ENCODE measurements at regions not wholly inside any gene's neighbourhood (a gene's known extent, or its start where the extent isn't known, plus 50 kb on each side); places are given as distances from the start of the nearest gene placed in this dataset.

GRCh38 chr7:155941688-155942087, 129.4 kb upstream of the SHH start:
- BruUV-seq (replicated peaks), result no TSS peak
- Mint-ChIP-seq H3K4me3 (ENCODE audit: low read depth, unreplicated experiment) (no peak overlapping the region), H3K4me1 (ENCODE audit: low read depth, unreplicated experiment) (peaks cover 6% of the 10 kb centered on the region), H3K36me3 (ENCODE audit: insufficient read depth, unreplicated experiment) (no peaks in the 10 kb centered on the region), H3K27ac (ENCODE audit: unreplicated experiment) (no peak overlapping the region), H3K9me3 (ENCODE audit: low read depth, unreplicated experiment) (peaks cover 16% of the 10 kb centered on the region), H3K27me3 (ENCODE audit: unreplicated experiment) (no peaks in the 10 kb centered on the region)
- intact Hi-C loops (cut with micrococcal nuclease; ENCODE audit: unreplicated experiment), result no loop called here
- DNase-seq, result no peak
- CTCF ChIA-PET, result no interaction called here
- no peak for TF ChIP-seq CTCF (IDR thresholded peaks at IDR 0.05; ENCODE audit: unreplicated experiment)

DNA sequence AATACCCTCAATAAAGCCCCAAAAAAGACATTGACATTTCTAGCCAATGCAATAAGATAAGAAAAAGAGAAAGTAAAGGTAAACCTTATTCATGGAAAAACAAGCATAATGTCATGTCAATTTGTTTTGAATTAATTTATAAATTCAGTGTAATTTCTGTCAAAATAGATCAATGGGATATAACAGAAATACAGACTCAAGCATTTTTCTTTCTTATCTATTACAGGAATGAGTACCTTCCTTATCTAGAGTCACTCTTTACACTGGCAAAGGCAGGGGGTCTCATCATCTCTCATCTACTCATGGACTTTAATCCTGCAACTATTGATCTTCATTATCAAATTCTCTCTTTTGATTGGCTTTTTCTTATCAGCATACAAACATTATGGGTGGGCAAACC, 127.1 kb upstream of the SHH start:
- CTCF ChIA-PET, result no interaction called here
- Mint-ChIP-seq H3K4me3 (ENCODE audit: low read depth, unreplicated experiment) (no peak overlapping the region), H3K36me3 (ENCODE audit: insufficient read depth, unreplicated experiment) (peaks cover 4% of the 10 kb centered on the region), H3K9me3 (ENCODE audit: low read depth, unreplicated experiment) (peaks cover 9% of the 10 kb centered on the region), H3K27me3 (ENCODE audit: unreplicated experiment) (peaks cover 14% of the 10 kb centered on the region), H3K27ac (ENCODE audit: unreplicated experiment) (no peak overlapping the region), H3K4me1 (ENCODE audit: low read depth, unreplicated experiment) (peaks cover 6% of the 10 kb centered on the region)
- BruUV-seq (replicated peaks), result no TSS peak
- TF ChIP-seq CTCF (IDR thresholded peaks at IDR 0.05; ENCODE audit: unreplicated experiment), result no peak
- DNase-seq, result no peak
- intact Hi-C loops (cut with micrococcal nuclease; ENCODE audit: unreplicated experiment), result no loop called here

DNA sequence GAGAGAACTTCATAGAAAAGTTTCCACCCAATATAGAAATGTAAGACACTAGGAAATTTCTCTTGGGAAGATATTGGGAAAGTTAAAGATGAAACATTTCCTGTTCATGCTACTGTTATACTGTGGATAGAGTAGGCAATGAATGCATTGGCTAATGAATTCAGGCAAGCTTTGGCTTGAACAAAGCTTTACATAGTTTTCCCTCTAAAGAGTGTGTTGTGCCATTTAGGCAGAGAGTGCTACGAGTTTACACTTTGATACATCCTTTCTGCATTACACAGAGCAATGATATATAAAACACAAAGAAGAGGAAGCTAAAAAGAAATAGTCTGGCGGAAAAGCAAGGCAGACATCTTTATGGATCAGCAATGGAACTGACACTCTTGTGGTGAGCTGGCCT, 125.9 kb upstream of the SHH start:
- Mint-ChIP-seq H3K27ac (ENCODE audit: unreplicated experiment) (no peak overlapping the region), H3K27me3 (ENCODE audit: unreplicated experiment) (peaks cover 14% of the 10 kb centered on the region), H3K36me3 (ENCODE audit: insufficient read depth, unreplicated experiment) (peaks cover 4% of the 10 kb centered on the region), H3K9me3 (ENCODE audit: low read depth, unreplicated experiment) (peaks cover 9% of the 10 kb centered on the region), H3K4me3 (ENCODE audit: low read depth, unreplicated experiment) (no peak overlapping the region), H3K4me1 (ENCODE audit: low read depth, unreplicated experiment) (peaks cover 6% of the 10 kb centered on the region)
- intact Hi-C loops (cut with micrococcal nuclease; ENCODE audit: unreplicated experiment), result no loop called here
- no peak for TF ChIP-seq CTCF (IDR thresholded peaks at IDR 0.05; ENCODE audit: unreplicated experiment)
- no TSS peak for BruUV-seq (replicated peaks)
- DNase-seq, result no peak
- CTCF ChIA-PET, result interaction anchor here (1.5 kb wide), 1 partner anchor 13 kb away, joined by 4 read pairs; no protein-coding TSS in a partner anchor

GRCh38 chr7:155935726-155936125, 123.5 kb upstream of the SHH start:
- TF ChIP-seq CTCF (IDR thresholded peaks at IDR 0.05; ENCODE audit: unreplicated experiment), result no peak
- no peak for DNase-seq
- Mint-ChIP-seq H3K4me1 (ENCODE audit: low read depth, unreplicated experiment) (peaks cover 6% of the 10 kb centered on the region), H3K9me3 (ENCODE audit: low read depth, unreplicated experiment) (peaks cover 9% of the 10 kb centered on the region), H3K27me3 (ENCODE audit: unreplicated experiment) (peaks cover 14% of the 10 kb centered on the region), H3K4me3 (ENCODE audit: low read depth, unreplicated experiment) (no peak overlapping the region), H3K27ac (ENCODE audit: unreplicated experiment) (no peak overlapping the region), H3K36me3 (ENCODE audit: insufficient read depth, unreplicated experiment) (peaks cover 4% of the 10 kb centered on the region)
- BruUV-seq (replicated peaks), result no TSS peak
- intact Hi-C loops (cut with micrococcal nuclease; ENCODE audit: unreplicated experiment), result no loop called here
- CTCF ChIA-PET, result no interaction called here
